ENCODE measurements at regions not wholly inside any gene's neighbourhood (a gene's known extent, or its start where the extent isn't known, plus 50 kb on each side); places are given as distances from the start of the nearest gene placed in this dataset.

GRCh38 chr1:56321150-56321490 lies 258.2 kb downstream of the PLPP3 start:
- Histone ChIP-seq H4K20me1 (ENCODE audit: control insufficient read depth, extremely low read depth, insufficient read depth, low read length) (no peaks in the 10 kb centered on the region), H3K27ac (ENCODE audit: insufficient read depth, low read length) (no peak overlapping the region), H3K79me2 (ENCODE audit: control insufficient read depth, insufficient read depth, low read length) (no peaks in the 10 kb centered on the region), H3K9me3 (ENCODE audit: control insufficient read depth, insufficient read depth, low read depth, low read length) (no peaks in the 10 kb centered on the region), H2AFZ (ENCODE audit: low read length) (no peak overlapping the region), H3K4me2 (ENCODE audit: extremely low read depth, insufficient read depth, low read length) (no peak overlapping the region), H3K4me1 (ENCODE audit: control insufficient read depth, extremely low read depth, insufficient read depth, low read length) (peaks cover 2% of the 10 kb centered on the region), H3K9ac (ENCODE audit: insufficient read depth, low read length) (no peak overlapping the region), H3K4me3 (replicated peaks in 1 of 4; ENCODE audit: control extremely low read depth in 1 of 4, insufficient read depth in 1 of 4, low read depth in 3 of 4, low read length in 4 of 4) (no peak overlapping the region), H3K36me3 (ENCODE audit: control insufficient read depth, insufficient read depth, low read length) (no peaks in the 10 kb centered on the region), H3K27me3 (ENCODE audit: control insufficient read depth, insufficient read depth, low read length) (no peaks in the 10 kb centered on the region)
- TF ChIP-seq, protein P1, sequence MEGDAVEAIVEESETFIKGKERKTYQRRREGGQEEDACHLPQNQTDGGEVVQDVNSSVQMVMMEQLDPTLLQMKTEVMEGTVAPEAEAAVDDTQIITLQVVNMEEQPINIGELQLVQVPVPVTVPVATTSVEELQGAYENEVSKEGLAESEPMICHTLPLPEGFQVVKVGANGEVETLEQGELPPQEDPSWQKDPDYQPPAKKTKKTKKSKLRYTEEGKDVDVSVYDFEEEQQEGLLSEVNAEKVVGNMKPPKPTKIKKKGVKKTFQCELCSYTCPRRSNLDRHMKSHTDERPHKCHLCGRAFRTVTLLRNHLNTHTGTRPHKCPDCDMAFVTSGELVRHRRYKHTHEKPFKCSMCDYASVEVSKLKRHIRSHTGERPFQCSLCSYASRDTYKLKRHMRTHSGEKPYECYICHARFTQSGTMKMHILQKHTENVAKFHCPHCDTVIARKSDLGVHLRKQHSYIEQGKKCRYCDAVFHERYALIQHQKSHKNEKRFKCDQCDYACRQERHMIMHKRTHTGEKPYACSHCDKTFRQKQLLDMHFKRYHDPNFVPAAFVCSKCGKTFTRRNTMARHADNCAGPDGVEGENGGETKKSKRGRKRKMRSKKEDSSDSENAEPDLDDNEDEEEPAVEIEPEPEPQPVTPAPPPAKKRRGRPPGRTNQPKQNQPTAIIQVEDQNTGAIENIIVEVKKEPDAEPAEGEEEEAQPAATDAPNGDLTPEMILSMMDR (conservative IDR thresholded peaks at IDR 0.05 in 1 of 2, IDR thresholded peaks at IDR 0.05 in 1 of 2; ENCODE audit: low read depth in 1 of 2, low read length in 2 of 2), result no peak
- TF ChIP-seq EZH2 (IDR thresholded peaks at IDR 0.05; ENCODE audit: low read length, missing control alignments), result no peak
- DNase-seq (ENCODE audit: low read depth in 2 of 2), result no peak

DNA sequence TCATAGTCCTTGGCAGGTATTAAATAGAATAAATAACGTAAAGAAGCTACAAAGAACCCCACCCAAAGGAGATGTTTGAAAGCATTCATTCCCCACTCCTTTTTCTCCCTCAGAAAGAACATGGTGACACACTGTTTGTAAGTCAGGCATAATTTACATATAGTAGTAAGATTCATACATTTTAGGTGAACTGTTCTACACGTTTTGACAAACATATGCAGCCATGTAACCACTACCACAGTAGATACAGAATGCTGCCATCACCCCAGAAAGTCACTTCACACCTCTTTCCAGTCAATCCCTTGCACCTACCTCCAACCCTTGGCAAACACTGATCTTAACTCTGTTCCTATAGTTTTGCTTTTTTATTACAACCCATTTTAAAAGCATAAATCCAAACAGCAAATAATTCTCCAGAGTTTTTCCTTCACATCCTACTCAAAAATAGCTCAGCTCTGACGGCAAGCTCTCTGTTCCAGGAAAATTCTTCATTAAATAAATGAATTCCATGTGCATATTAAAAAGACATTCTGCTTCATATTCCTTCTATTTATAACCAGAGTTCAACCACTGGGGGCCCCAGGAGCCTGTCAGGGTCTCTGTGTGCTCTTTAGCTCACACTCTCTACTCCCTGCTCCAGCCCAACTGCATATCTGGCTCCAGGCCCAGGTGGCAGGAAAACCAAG lies 258.8 kb downstream of the PLPP3 start:
- H4K20me1 ChIP-seq (ENCODE audit: control insufficient read depth, extremely low read depth, insufficient read depth, low read length), result no peaks in the 10 kb centered on the region
- H3K27ac ChIP-seq (ENCODE audit: insufficient read depth, low read length), result no peak overlapping the region
- H3K36me3 ChIP-seq (ENCODE audit: control insufficient read depth, insufficient read depth, low read length), result no peaks in the 10 kb centered on the region
- H2AFZ ChIP-seq (ENCODE audit: low read length), result no peak overlapping the region
- H3K79me2 ChIP-seq (ENCODE audit: control insufficient read depth, insufficient read depth, low read length), result no peaks in the 10 kb centered on the region
- H3K4me2 ChIP-seq (ENCODE audit: extremely low read depth, insufficient read depth, low read length), result no peak overlapping the region
- H3K9me3 ChIP-seq (ENCODE audit: control insufficient read depth, insufficient read depth, low read depth, low read length), result no peaks in the 10 kb centered on the region
- H3K9ac ChIP-seq (ENCODE audit: insufficient read depth, low read length), result no peak overlapping the region
- H3K27me3 ChIP-seq (ENCODE audit: control insufficient read depth, insufficient read depth, low read length), result no peaks in the 10 kb centered on the region
- no peaks in the 10 kb centered on the region for H3K4me1 ChIP-seq (ENCODE audit: control insufficient read depth, extremely low read depth, insufficient read depth, low read length)
- no peak for DNase-seq (ENCODE audit: low read depth in 2 of 2)
- no peak for TF ChIP-seq EZH2 (IDR thresholded peaks at IDR 0.05; ENCODE audit: low read length, missing control alignments)
- TF ChIP-seq, protein P1 (conservative IDR thresholded peaks at IDR 0.05 in 1 of 2, IDR thresholded peaks at IDR 0.05 in 1 of 2; ENCODE audit: low read depth in 1 of 2, low read length in 2 of 2), result no peak
- H3K4me3 ChIP-seq (replicated peaks in 1 of 4; ENCODE audit: control extremely low read depth in 1 of 4, insufficient read depth in 1 of 4, low read depth in 3 of 4, low read length in 4 of 4), result no peak overlapping the region

- no peak overlapping the region for H3K9ac ChIP-seq (ENCODE audit: insufficient read depth, low read length)
- H3K36me3 ChIP-seq (ENCODE audit: control insufficient read depth, insufficient read depth, low read length), result no peaks in the 10 kb centered on the region
- no peaks in the 10 kb centered on the region for H3K9me3 ChIP-seq (ENCODE audit: control insufficient read depth, insufficient read depth, low read depth, low read length)
- no peaks in the 10 kb centered on the region for H4K20me1 ChIP-seq (ENCODE audit: control insufficient read depth, extremely low read depth, insufficient read depth, low read length)
- DNase-seq (ENCODE audit: low read depth in 2 of 2), result no peak
- H3K4me2 ChIP-seq (ENCODE audit: extremely low read depth, insufficient read depth, low read length), result no peak overlapping the region
- H2AFZ ChIP-seq (ENCODE audit: low read length), result no peak overlapping the region
- no peak overlapping the region for H3K27ac ChIP-seq (ENCODE audit: insufficient read depth, low read length)
- H3K27me3 ChIP-seq (ENCODE audit: control insufficient read depth, insufficient read depth, low read length), result no peaks in the 10 kb centered on the region
- no peak for TF ChIP-seq EZH2 (IDR thresholded peaks at IDR 0.05; ENCODE audit: low read length, missing control alignments)
- TF ChIP-seq, protein P1 (conservative IDR thresholded peaks at IDR 0.05 in 1 of 2, IDR thresholded peaks at IDR 0.05 in 1 of 2; ENCODE audit: low read depth in 1 of 2, low read length in 2 of 2), result no peak
- H3K79me2 ChIP-seq (ENCODE audit: control insufficient read depth, insufficient read depth, low read length), result no peaks in the 10 kb centered on the region
- no peaks in the 10 kb centered on the region for H3K4me1 ChIP-seq (ENCODE audit: control insufficient read depth, extremely low read depth, insufficient read depth, low read length)
- no peak overlapping the region for H3K4me3 ChIP-seq (replicated peaks in 1 of 4; ENCODE audit: control extremely low read depth in 1 of 4, insufficient read depth in 1 of 4, low read depth in 3 of 4, low read length in 4 of 4)
Measured at GRCh38 chr1:56317722-56318121, 261.6 kb downstream of the PLPP3 start.
